Duodenal mucosa (tissue), 2 donors: ENCODE measurements at regions not wholly inside any gene's neighbourhood (a gene's known extent, or its start where the extent isn't known, plus 50 kb on each side); places are given as distances from the start of the nearest gene placed in this dataset.

Experiments
- H3K27ac ChIP-seq: one replicate; pipeline ENCODE4 v1.7.0; 2013; ENCODE audit warnings: low read depth, low read length
- H3K27me3 ChIP-seq, 2 donors: one replicate each; pipeline ENCODE4 v1.7.0; 2013; ENCODE audit warnings: low read length in 2 of 2, control low read depth in 1 of 2; ENCODE audit not compliant: insufficient read depth in 2 of 2, control insufficient read depth in 1 of 2
- H3K36me3 ChIP-seq, 2 donors: one replicate each; pipeline ENCODE4 v1.7.0; 2013; ENCODE audit warnings: low read length in 2 of 2, control low read depth in 1 of 2; ENCODE audit not compliant: insufficient read depth in 2 of 2, control insufficient read depth in 1 of 2
- H3K4me1 ChIP-seq, 2 donors: one replicate each; pipeline ENCODE4 v1.7.0; 2013; ENCODE audit warnings: low read length in 2 of 2, control low read depth in 1 of 2; ENCODE audit not compliant: insufficient read depth in 2 of 2, control insufficient read depth in 1 of 2
- H3K4me3 ChIP-seq, 2 donors: one replicate each; pipeline ENCODE4 v1.7.0; 2013; ENCODE audit warnings: low read length in 2 of 2, low read depth in 1 of 2
- H3K9ac ChIP-seq, 2 donors: one replicate each; pipeline ENCODE4 v1.7.0; 2013; ENCODE audit warnings: low read length in 2 of 2, low read depth in 1 of 2
- H3K9me3 ChIP-seq, 2 donors: one replicate each; pipeline ENCODE4 v1.7.0; 2013; ENCODE audit warnings: low read length in 2 of 2, control low read depth in 1 of 2; ENCODE audit not compliant: control insufficient read depth in 1 of 2

DNA sequence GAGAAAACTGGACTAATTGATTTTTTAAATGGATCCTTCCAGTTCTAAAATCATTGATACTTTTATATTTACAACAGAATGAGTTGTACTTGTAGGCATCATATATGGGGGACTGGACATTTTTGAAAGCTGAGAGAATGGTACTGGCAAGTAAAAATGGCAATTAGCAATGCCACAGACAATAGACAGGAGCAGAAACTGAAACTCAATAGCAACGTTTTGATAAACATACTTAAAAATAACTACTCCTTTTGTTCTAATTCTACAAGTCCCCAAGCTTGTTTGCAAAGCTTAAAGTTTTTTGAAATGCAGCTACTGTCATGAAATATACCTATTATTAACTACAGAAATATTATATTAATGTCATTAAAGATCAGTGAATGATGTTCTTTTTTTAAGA, 52.8 kb upstream of the FBXL7 start:
- H3K27me3 ChIP-seq, result no peaks in the 10 kb centered on the region
- H3K27ac ChIP-seq, result no peak overlapping the region
- H3K9ac ChIP-seq, result no peak overlapping the region
- no peak overlapping the region for H3K4me3 ChIP-seq
- no peaks in the 10 kb centered on the region for H3K4me1 ChIP-seq
- no peaks in the 10 kb centered on the region for H3K36me3 ChIP-seq
- peaks cover 0 to 4% of the 10 kb centered on the region in 2 donors for H3K9me3 ChIP-seq

- Histone ChIP-seq H3K4me3 (no peak overlapping the region), H3K27me3 (no peaks in the 10 kb centered on the region), H3K9ac (no peak overlapping the region), H3K4me1 (no peaks in the 10 kb centered on the region), H3K27ac (no peak overlapping the region), H3K9me3 (peaks cover 0 to 4% of the 10 kb centered on the region in 2 donors), H3K36me3 (no peaks in the 10 kb centered on the region)
Observed at GRCh38 chr5:15446552-15446951, 53.4 kb upstream of the FBXL7 start.

DNA sequence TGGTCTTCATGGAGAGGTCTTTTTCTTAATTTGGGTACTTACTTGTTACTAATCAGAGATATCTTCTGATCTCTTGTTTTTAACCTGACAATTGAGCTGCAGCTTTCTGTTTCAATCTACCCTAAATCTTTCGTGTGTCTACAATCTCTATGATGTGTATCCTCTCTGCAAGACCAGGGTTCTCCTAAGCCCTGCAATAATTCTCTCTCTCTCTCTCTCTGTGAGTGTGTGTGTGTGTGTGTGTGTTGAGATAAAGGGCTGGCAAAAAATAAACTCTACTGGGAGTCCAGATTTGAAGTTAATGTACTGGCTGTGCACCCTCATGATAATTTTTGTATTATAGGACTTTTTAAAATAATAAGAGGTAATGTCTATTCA, 57.8 kb upstream of the FBXL7 start:
- H3K36me3 ChIP-seq, result no peaks in the 10 kb centered on the region
- no peak overlapping the region for H3K27ac ChIP-seq
- no peak overlapping the region for H3K4me3 ChIP-seq
- H3K27me3 ChIP-seq, result no peaks in the 10 kb centered on the region
- H3K4me1 ChIP-seq, result no peaks in the 10 kb centered on the region
- H3K9me3 ChIP-seq, result peaks cover 0 to 7% of the 10 kb centered on the region in 2 donors
- H3K9ac ChIP-seq, result no peak overlapping the region

DNA sequence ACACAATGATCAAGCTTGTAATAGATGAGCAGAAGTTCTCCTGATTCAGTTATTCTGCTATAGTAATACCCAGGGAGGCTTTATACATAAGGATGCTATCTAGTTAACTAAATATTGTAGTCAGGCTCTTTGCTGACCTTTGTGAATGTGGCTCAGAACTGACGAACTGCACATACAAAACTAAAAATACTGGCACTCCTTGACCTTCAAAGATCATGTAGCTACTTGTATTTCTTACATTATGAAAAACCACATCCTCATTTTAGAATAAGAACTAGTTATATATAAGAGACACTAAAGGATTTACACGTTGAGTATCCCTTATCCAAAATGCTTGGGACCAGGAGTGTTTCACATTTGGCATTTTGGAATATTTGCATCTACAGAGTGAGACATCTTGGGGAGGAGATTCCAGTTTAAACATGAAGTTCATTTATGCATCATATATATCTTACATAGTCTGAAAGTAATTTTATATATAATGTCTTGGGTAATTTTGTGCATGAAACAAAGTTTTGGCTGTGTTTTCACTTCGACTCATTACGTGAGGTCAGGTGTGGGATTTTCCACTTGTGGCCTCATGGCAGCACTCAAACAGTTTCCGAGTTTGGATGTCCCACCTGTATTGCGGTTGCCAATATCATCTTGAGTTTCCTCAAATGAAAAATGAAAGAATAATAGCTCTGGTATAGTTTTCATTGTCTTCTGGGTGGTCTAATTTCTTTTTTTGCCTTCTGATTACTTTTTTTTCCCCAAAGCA, 58.4 kb upstream of the FBXL7 start:
- Histone ChIP-seq H3K27ac (no peak overlapping the region), H3K4me3 (no peak overlapping the region), H3K9ac (no peak overlapping the region), H3K4me1 (no peaks in the 10 kb centered on the region), H3K9me3 (peaks cover 0 to 7% of the 10 kb centered on the region in 2 donors), H3K27me3 (no peaks in the 10 kb centered on the region), H3K36me3 (no peaks in the 10 kb centered on the region)

- H3K27me3 ChIP-seq, result no peaks in the 10 kb centered on the region
- H3K4me3 ChIP-seq, result no peak overlapping the region
- H3K36me3 ChIP-seq, result no peaks in the 10 kb centered on the region
- no peak overlapping the region for H3K9ac ChIP-seq
- H3K9me3 ChIP-seq, result peaks cover 0 to 7% of the 10 kb centered on the region in 2 donors
- no peak overlapping the region for H3K27ac ChIP-seq
- H3K4me1 ChIP-seq, result no peaks in the 10 kb centered on the region
Observed at GRCh38 chr5:15440434-15440833, 59.5 kb upstream of the FBXL7 start.

DNA sequence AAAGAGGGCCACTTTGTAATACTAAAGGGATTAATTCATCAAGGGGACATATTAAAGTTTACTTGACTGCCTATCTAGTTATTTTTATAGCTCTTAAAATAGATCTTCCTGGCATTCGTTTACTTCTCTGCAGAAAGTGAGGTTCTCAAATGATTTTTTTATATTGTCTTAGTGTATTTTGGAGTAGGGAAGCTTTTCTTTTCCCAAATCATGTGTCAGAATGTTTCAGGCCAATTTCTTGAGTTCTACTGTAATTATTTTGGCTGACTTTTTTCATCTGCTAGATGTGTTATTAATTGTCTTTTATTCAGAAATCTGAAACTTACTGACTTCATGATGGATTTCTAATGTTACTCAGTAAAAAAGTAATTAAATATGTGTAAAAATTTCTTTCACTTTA, 60.2 kb upstream of the FBXL7 start:
- H3K27me3 ChIP-seq, result no peaks in the 10 kb centered on the region
- no peaks in the 10 kb centered on the region for H3K36me3 ChIP-seq

DNA sequence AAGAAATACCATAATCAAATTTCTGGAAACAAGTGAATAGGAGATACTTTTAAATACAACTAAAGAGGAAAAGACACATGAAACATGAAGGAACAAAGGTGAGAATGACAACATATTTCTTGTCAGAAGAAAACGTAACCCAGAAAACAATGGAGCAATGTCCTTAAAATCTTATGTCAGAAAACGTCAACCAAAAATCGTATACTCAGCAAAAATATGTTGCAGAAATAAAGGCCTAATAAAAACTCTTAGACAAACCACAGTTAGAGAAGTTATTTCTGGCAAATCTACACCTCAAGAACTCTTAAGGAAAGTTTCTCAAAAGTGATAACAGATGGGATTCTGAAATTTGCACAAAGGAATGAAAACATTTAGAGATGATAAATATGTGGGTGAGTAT, 66.3 kb upstream of the FBXL7 start:
- H3K27me3 ChIP-seq, result no peaks in the 10 kb centered on the region
- peaks cover 0 to 15% of the 10 kb centered on the region in 2 donors for H3K9me3 ChIP-seq
- H3K36me3 ChIP-seq, result no peaks in the 10 kb centered on the region
- no peaks in the 10 kb centered on the region for H3K4me1 ChIP-seq
- H3K27ac ChIP-seq, result no peak overlapping the region
- no peak overlapping the region for H3K9ac ChIP-seq
- H3K4me3 ChIP-seq, result no peak overlapping the region

More for the DNA sequence above, 60.2 kb upstream of the FBXL7 start:
- H3K9ac ChIP-seq, result no peak overlapping the region
- H3K4me1 ChIP-seq, result no peaks in the 10 kb centered on the region
- H3K9me3 ChIP-seq, result peaks cover 0 to 7% of the 10 kb centered on the region in 2 donors
- H3K4me3 ChIP-seq, result no peak overlapping the region
- no peak overlapping the region for H3K27ac ChIP-seq

DNA sequence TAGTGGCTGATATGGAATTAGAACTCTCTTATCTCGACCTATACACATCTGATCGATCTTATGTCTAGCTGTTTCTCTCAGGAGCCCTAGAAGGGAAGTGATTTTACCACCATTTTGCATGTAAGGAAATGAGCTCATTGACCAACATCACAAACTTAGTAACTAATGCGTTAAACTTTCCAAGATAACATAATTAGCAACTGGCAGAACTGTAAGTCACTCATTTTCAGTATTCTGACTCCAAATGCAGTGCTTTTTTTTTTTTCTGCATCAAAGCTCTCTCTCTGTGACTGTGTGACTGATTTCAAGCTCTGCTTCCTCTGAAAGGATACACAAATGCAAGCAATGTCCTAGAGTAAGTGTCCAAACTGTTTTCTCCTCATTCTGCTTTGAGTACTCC, 68.1 kb upstream of the FBXL7 start:
- Histone ChIP-seq H3K9me3 (peaks cover 0 to 8% of the 10 kb centered on the region in 2 donors), H3K36me3 (no peaks in the 10 kb centered on the region), H3K4me3 (no peak overlapping the region), H3K27me3 (no peaks in the 10 kb centered on the region), H3K4me1 (no peaks in the 10 kb centered on the region), H3K9ac (no peak overlapping the region), H3K27ac (no peak overlapping the region)

- Histone ChIP-seq H3K36me3 (no peaks in the 10 kb centered on the region), H3K27ac (no peak overlapping the region), H3K9ac (no peak overlapping the region), H3K4me1 (no peaks in the 10 kb centered on the region), H3K4me3 (no peak overlapping the region), H3K27me3 (no peaks in the 10 kb centered on the region), H3K9me3 (peaks cover 0 to 3% of the 10 kb centered on the region in 2 donors)
Observed at GRCh38 chr5:15425766-15426165, 74.2 kb upstream of the FBXL7 start.

- Histone ChIP-seq H3K27me3 (no peaks in the 10 kb centered on the region), H3K4me3 (no peak overlapping the region), H3K9me3 (peaks cover 0 to 5% of the 10 kb centered on the region in 2 donors), H3K36me3 (no peaks in the 10 kb centered on the region), H3K27ac (no peak overlapping the region), H3K9ac (no peak overlapping the region), H3K4me1 (no peaks in the 10 kb centered on the region)
Observed at GRCh38 chr5:15424769-15425168, 75.2 kb upstream of the FBXL7 start.
